Suprapubic skin (tissue), 4 donors: ENCODE measurements at regions not wholly inside any gene's neighbourhood (a gene's known extent, or its start where the extent isn't known, plus 50 kb on each side); places are given as distances from the start of the nearest gene placed in this dataset.

Experiments used
- CTCF ChIP-seq, 2 donors: fragments of 200-600 bp in 1 of 2; fragments of 450-650 bp in 1 of 2; sonication (generic) in 1 of 2; IDR thresholded peaks; one replicate each; pipeline ENCODE4 v1.5.1; 2016 to 2019; ENCODE audit warnings: antibody characterized with exemption in 2 of 2, mild to moderate bottlenecking in 1 of 2, moderate library complexity in 1 of 2
- EP300 ChIP-seq: sonication (generic); formaldehyde crosslinking; IDR thresholded peaks from one replicate; pipeline ENCODE4 v1.6.1; 2017; ENCODE audit warnings: antibody characterized with exemption
- POLR2A ChIP-seq, 2 donors: fragments of 450-650 bp; IDR thresholded peaks; one replicate each; pipeline ENCODE4 v1.6.1; 2017; ENCODE audit warnings: antibody characterized with exemption in 2 of 2, mild to moderate bottlenecking in 2 of 2, moderate library complexity in 2 of 2
- POLR2AphosphoS5 ChIP-seq, 3 donors: sonication (generic); formaldehyde crosslinking; IDR thresholded peaks; one replicate each; pipeline ENCODE4 v1.6.1; 2017; ENCODE audit warnings: antibody characterized with exemption in 3 of 3

GRCh38 chr19:28827382-28827781 lies 385.6 kb downstream of the UQCRFS1 start:
- TF ChIP-seq POLR2A (IDR thresholded peaks at IDR 0.05) (no peak), CTCF (IDR thresholded peaks at IDR 0.05) (no peak), EP300 (no peak), POLR2AphosphoS5 (IDR thresholded peaks at IDR 0.05) (no peak)
